ENCODE measurements at regions not wholly inside any gene's neighbourhood (a gene's known extent, or its start where the extent isn't known, plus 50 kb on each side); places are given as distances from the start of the nearest gene placed in this dataset.

DNA sequence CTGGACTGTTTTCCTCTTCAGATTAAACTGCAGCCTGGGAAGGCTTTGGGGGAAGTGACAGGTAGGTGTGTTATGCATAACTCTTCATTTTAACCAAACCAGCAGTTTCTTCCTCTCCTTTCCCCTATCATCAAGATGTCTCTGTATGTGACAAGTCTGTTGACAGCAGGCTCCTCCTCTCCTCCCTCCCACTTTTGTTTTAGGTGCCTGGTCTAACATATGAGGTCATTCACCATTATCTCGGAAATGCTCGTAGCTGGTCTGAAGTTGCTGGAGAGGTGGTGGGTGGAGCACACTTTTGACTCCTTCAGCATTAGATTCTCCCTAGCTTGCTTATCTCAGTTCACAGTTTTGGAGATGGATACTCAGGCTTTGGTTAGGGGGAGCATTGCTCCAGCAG is 571.0 kb upstream of the EEF2KMT start:
- BruUV-seq (replicated peaks) = no TSS peak
- intact Hi-C loops (cut with micrococcal nuclease; ENCODE audit: unreplicated experiment) = no loop called here
- TF ChIP-seq, protein P1, sequence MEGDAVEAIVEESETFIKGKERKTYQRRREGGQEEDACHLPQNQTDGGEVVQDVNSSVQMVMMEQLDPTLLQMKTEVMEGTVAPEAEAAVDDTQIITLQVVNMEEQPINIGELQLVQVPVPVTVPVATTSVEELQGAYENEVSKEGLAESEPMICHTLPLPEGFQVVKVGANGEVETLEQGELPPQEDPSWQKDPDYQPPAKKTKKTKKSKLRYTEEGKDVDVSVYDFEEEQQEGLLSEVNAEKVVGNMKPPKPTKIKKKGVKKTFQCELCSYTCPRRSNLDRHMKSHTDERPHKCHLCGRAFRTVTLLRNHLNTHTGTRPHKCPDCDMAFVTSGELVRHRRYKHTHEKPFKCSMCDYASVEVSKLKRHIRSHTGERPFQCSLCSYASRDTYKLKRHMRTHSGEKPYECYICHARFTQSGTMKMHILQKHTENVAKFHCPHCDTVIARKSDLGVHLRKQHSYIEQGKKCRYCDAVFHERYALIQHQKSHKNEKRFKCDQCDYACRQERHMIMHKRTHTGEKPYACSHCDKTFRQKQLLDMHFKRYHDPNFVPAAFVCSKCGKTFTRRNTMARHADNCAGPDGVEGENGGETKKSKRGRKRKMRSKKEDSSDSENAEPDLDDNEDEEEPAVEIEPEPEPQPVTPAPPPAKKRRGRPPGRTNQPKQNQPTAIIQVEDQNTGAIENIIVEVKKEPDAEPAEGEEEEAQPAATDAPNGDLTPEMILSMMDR (IDR thresholded peaks at IDR 0.05; ENCODE audit: unreplicated experiment) = no peak
- Mint-ChIP-seq H3K9me3 (ENCODE audit: low read depth, unreplicated experiment) (no peaks in the 10 kb centered on the region), H3K4me3 (ENCODE audit: low read depth, unreplicated experiment) (no peak overlapping the region), H3K36me3 (ENCODE audit: insufficient read depth, unreplicated experiment) (no peaks in the 10 kb centered on the region), H3K27ac (ENCODE audit: unreplicated experiment) (no peak overlapping the region), H3K27me3 (ENCODE audit: unreplicated experiment) (peaks cover 60% of the 10 kb centered on the region), H3K4me1 (ENCODE audit: low read depth, unreplicated experiment) (no peaks in the 10 kb centered on the region)
- DNase-seq = no peak
- CTCF ChIA-PET = interaction anchor here (0.6 to 1.0 kb wide), 2 partner anchors 16 to 192 kb away, joined by 3 to 4 read pairs; no protein-coding TSS in a partner anchor

GRCh38 chr16:5665834-5666233 is 568.2 kb upstream of the EEF2KMT start:
- H3K4me1 Mint-ChIP-seq (ENCODE audit: low read depth, unreplicated experiment) = no peaks in the 10 kb centered on the region
- TF ChIP-seq, protein P1 (IDR thresholded peaks at IDR 0.05; ENCODE audit: unreplicated experiment) = no peak
- BruUV-seq (replicated peaks) = no TSS peak

GRCh38 chr16:5653789-5654188 is 556.2 kb upstream of the EEF2KMT start:
- no TSS peak for BruUV-seq (replicated peaks)
- Mint-ChIP-seq H3K27ac (ENCODE audit: unreplicated experiment) (no peak overlapping the region), H3K4me3 (ENCODE audit: low read depth, unreplicated experiment) (no peak overlapping the region), H3K9me3 (ENCODE audit: low read depth, unreplicated experiment) (no peaks in the 10 kb centered on the region), H3K27me3 (ENCODE audit: unreplicated experiment) (peaks cover 54% of the 10 kb centered on the region), H3K36me3 (ENCODE audit: insufficient read depth, unreplicated experiment) (no peaks in the 10 kb centered on the region), H3K4me1 (ENCODE audit: low read depth, unreplicated experiment) (no peaks in the 10 kb centered on the region)
- intact Hi-C loops (cut with micrococcal nuclease; ENCODE audit: unreplicated experiment) = no loop called here
- TF ChIP-seq, protein P1 (IDR thresholded peaks at IDR 0.05; ENCODE audit: unreplicated experiment) = no peak
- DNase-seq = no peak
- CTCF ChIA-PET = no interaction called here

More at GRCh38 chr16:5665834-5666233, 568.2 kb upstream of the EEF2KMT start:
- H3K27ac Mint-ChIP-seq (ENCODE audit: unreplicated experiment) = no peak overlapping the region
- H3K27me3 Mint-ChIP-seq (ENCODE audit: unreplicated experiment) = peaks cover 33% of the 10 kb centered on the region
- H3K9me3 Mint-ChIP-seq (ENCODE audit: low read depth, unreplicated experiment) = no peaks in the 10 kb centered on the region
- no peak for DNase-seq
- no peaks in the 10 kb centered on the region for H3K36me3 Mint-ChIP-seq (ENCODE audit: insufficient read depth, unreplicated experiment)
- intact Hi-C loops (cut with micrococcal nuclease; ENCODE audit: unreplicated experiment) = no loop called here
- CTCF ChIA-PET = no interaction called here
- no peak overlapping the region for H3K4me3 Mint-ChIP-seq (ENCODE audit: low read depth, unreplicated experiment)

DNA sequence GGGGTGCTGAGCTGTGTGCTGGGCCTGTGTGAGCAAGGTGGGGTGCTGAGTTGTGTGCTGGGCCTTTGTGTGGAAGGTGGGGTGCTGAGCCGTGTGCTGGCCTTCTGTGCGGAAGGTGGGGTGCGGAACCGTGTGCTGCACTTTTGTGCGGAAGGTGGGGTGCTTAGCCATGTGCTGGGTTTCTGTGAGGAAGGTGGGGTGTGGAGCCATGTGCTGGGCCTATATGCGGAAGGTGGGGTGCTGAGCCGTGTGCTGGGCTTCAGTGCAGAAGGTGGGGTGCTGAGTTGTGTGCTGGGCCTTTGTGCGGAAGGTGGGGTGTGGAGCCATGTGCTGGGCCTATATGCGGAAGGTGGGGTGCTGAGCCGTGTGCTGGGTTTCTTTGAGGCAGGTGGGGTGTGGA is 555.4 kb upstream of the EEF2KMT start:
- Mint-ChIP-seq H3K9me3 (ENCODE audit: low read depth, unreplicated experiment) (no peaks in the 10 kb centered on the region), H3K27ac (ENCODE audit: unreplicated experiment) (no peak overlapping the region), H3K4me1 (ENCODE audit: low read depth, unreplicated experiment) (no peaks in the 10 kb centered on the region), H3K36me3 (ENCODE audit: insufficient read depth, unreplicated experiment) (no peaks in the 10 kb centered on the region), H3K27me3 (ENCODE audit: unreplicated experiment) (peaks cover 62% of the 10 kb centered on the region), H3K4me3 (ENCODE audit: low read depth, unreplicated experiment) (no peak overlapping the region)
- intact Hi-C loops (cut with micrococcal nuclease; ENCODE audit: unreplicated experiment) = no loop called here
- DNase-seq = no peak
- TF ChIP-seq, protein P1 (IDR thresholded peaks at IDR 0.05; ENCODE audit: unreplicated experiment) = no peak
- CTCF ChIA-PET = interaction anchor here (0.5 kb wide), 1 partner anchor 16 kb away, joined by 4 read pairs; no protein-coding TSS in a partner anchor
- no TSS peak for BruUV-seq (replicated peaks)

All from Calu3 (cell line).